Left ventricle myocardium superior (tissue), 1 donor: ENCODE measurements at regions not wholly inside any gene's neighbourhood (a gene's known extent, or its start where the extent isn't known, plus 50 kb on each side); places are given as distances from the start of the nearest gene placed in this dataset.

Experiments used
- ATAC-seq: fragments of 200-7000 bp; cut with Tn5 transposase; one replicate; pipeline ENCODE4 v1.9.1; 2020; ENCODE audit warnings: mild to moderate bottlenecking, moderate library complexity
- DNase-seq: peaks from one replicate; pipeline ENCODE4 v3.0.0-alpha.2; 2020
- intact Hi-C: fragments of 100-400 bp; cut with micrococcal nuclease; formaldehyde crosslinking; loops from one replicate; pipeline ENCODE4 v1.11.0; 2022
- donor health status: DM: no; HTN: yes; CAD: no; lungs with severe emphysema.

GRCh38 chr13:74661851-74662250, 527.6 kb upstream of the KLF12 start:
- ATAC-seq (no peak), DNase-seq (no peak)
- intact Hi-C loops: no loop called here

GRCh38 chr13:74657765-74658164, 523.6 kb upstream of the KLF12 start:
- intact Hi-C loops: no loop called here
- DNase-seq: no peak
- no peak for ATAC-seq

GRCh38 chr13:74651121-74651520, 516.9 kb upstream of the KLF12 start:
- DNase-seq (no peak), ATAC-seq (no peak)
- intact Hi-C loops: no loop called here

- DNase-seq (no peak), ATAC-seq (no peak)
- intact Hi-C loops: no loop called here
Observed at GRCh38 chr13:74647991-74648390, 513.8 kb upstream of the KLF12 start.

- intact Hi-C loops: no loop called here
- no peak for ATAC-seq
- no peak for DNase-seq
Observed at GRCh38 chr13:74647211-74647610, 513.0 kb upstream of the KLF12 start.

GRCh38 chr13:74646091-74646490, 511.9 kb upstream of the KLF12 start:
- no peak for ATAC-seq

GRCh38 chr13:74645586-74645985, 511.4 kb upstream of the KLF12 start:
- ATAC-seq: no peak
- intact Hi-C loops: no loop called here

More at GRCh38 chr13:74646091-74646490, 511.9 kb upstream of the KLF12 start:
- intact Hi-C loops: no loop called here
- no peak for DNase-seq

GRCh38 chr13:74644229-74644628, 510.0 kb upstream of the KLF12 start:
- ATAC-seq (peak; percentile 56), DNase-seq (no peak)
- intact Hi-C loops: no loop called here

More at GRCh38 chr13:74645586-74645985, 511.4 kb upstream of the KLF12 start:
- DNase-seq: no peak

- no peak for ATAC-seq
- no peak for DNase-seq
- intact Hi-C loops: no loop called here
Observed at GRCh38 chr13:74641586-74641985, 507.4 kb upstream of the KLF12 start.

- DNase-seq (no peak), ATAC-seq (no peak)
- intact Hi-C loops: no loop called here
Observed at GRCh38 chr13:74633734-74634133, 499.5 kb upstream of the KLF12 start.

- no peak for DNase-seq
- intact Hi-C loops: no loop called here
- no peak for ATAC-seq
Observed at GRCh38 chr13:74629985-74630384, 495.8 kb upstream of the KLF12 start.

GRCh38 chr13:74625541-74625940, 491.3 kb upstream of the KLF12 start:
- DNase-seq: no peak
- intact Hi-C loops: no loop called here
- no peak for ATAC-seq

- intact Hi-C loops: no loop called here
- no peak for ATAC-seq
- no peak for DNase-seq
Observed at GRCh38 chr13:74623761-74624160, 489.6 kb upstream of the KLF12 start.

- intact Hi-C loops: no loop called here
- ATAC-seq: no peak
Observed at GRCh38 chr13:74622284-74622683, 488.1 kb upstream of the KLF12 start.

GRCh38 chr13:74620711-74621110, 486.5 kb upstream of the KLF12 start:
- intact Hi-C loops: no loop called here
- no peak for ATAC-seq
- no peak for DNase-seq

More at GRCh38 chr13:74622284-74622683, 488.1 kb upstream of the KLF12 start:
- DNase-seq: no peak

GRCh38 chr13:74620308-74620707, 486.1 kb upstream of the KLF12 start:
- ATAC-seq (no peak), DNase-seq (no peak)
- intact Hi-C loops: no loop called here

GRCh38 chr13:74597526-74597925, 463.3 kb upstream of the KLF12 start:
- ATAC-seq: no peak
- DNase-seq: no peak
- intact Hi-C loops: no loop called here

GRCh38 chr13:74596691-74597090, 462.5 kb upstream of the KLF12 start:
- DNase-seq (no peak), ATAC-seq (no peak)
- intact Hi-C loops: no loop called here

- intact Hi-C loops: no loop called here
- ATAC-seq (no peak), DNase-seq (no peak)
Observed at GRCh38 chr13:74593688-74594087, 459.5 kb upstream of the KLF12 start.

- intact Hi-C loops: no loop called here
- ATAC-seq (no peak), DNase-seq (no peak)
Observed at GRCh38 chr13:74586847-74587246, 452.6 kb upstream of the KLF12 start.

GRCh38 chr13:74576420-74576819, 442.2 kb upstream of the KLF12 start:
- DNase-seq (no peak), ATAC-seq (no peak)
- intact Hi-C loops: no loop called here

- intact Hi-C loops: no loop called here
- ATAC-seq (peak; percentile 99), DNase-seq (peak; percentile 90)
Observed at GRCh38 chr13:74575729-74576125, 441.5 kb upstream of the KLF12 start.
